ENCODE measurements at regions not wholly inside any gene's neighbourhood (a gene's known extent, or its start where the extent isn't known, plus 50 kb on each side); places are given as distances from the start of the nearest gene placed in this dataset.
"Not testable (repeated sequence)": the region's sequence is repeated elsewhere in the genome, so short reads cannot be mapped to it uniquely, and the experiment has no call there.

GRCh38 chr4:128688846-128689437, 120.6 kb upstream of the JADE1 start:
- DNase-seq (ENCODE audit: low spot score): no peak

- no peak for DNase-seq (ENCODE audit: low spot score)
Measured at GRCh38 chr4:128688033-128688721, 121.3 kb upstream of the JADE1 start.

GRCh38 chr4:128686810-128687209, 122.7 kb upstream of the JADE1 start:
- DNase-seq (ENCODE audit: low spot score): no peak

- DNase-seq (ENCODE audit: low spot score): no peak
Measured at GRCh38 chr4:128686032-128686465, 123.5 kb upstream of the JADE1 start.

- no peak for DNase-seq (ENCODE audit: low spot score)
Measured at GRCh38 chr4:128684016-128684415, 125.5 kb upstream of the JADE1 start.

GRCh38 chr4:128682942-128683666, 126.4 kb upstream of the JADE1 start:
- no peak for DNase-seq (ENCODE audit: low spot score)

GRCh38 chr4:128676095-128676494, 133.4 kb upstream of the JADE1 start:
- DNase-seq (ENCODE audit: low spot score): no peak

- DNase-seq (ENCODE audit: low spot score): no peak
Measured at GRCh38 chr4:128675083-128675482, 134.4 kb upstream of the JADE1 start.

GRCh38 chr4:128673159-128673558, 136.3 kb upstream of the JADE1 start:
- not testable (repeated sequence) for DNase-seq (ENCODE audit: low spot score)

- not testable (repeated sequence) for DNase-seq (ENCODE audit: low spot score)
Measured at GRCh38 chr4:128672596-128672995, 136.9 kb upstream of the JADE1 start.

- no peak for DNase-seq (ENCODE audit: low spot score)
Measured at GRCh38 chr4:128670513-128670912, 139.0 kb upstream of the JADE1 start.

- DNase-seq (ENCODE audit: low spot score): no peak
Measured at GRCh38 chr4:128668566-128668965, 140.9 kb upstream of the JADE1 start.

- no peak for DNase-seq (ENCODE audit: low spot score)
Measured at GRCh38 chr4:128665514-128665913, 144.0 kb upstream of the JADE1 start.

GRCh38 chr4:128663325-128663724, 146.2 kb upstream of the JADE1 start:
- DNase-seq (ENCODE audit: low spot score): no peak

GRCh38 chr4:128661479-128661878, 148.0 kb upstream of the JADE1 start:
- no peak for DNase-seq (ENCODE audit: low spot score)

GRCh38 chr4:128660361-128661215, 148.9 kb upstream of the JADE1 start:
- peak; percentile 19 for DNase-seq (ENCODE audit: low spot score)

- DNase-seq (ENCODE audit: low spot score): no peak
Measured at GRCh38 chr4:128658214-128658631, 151.3 kb upstream of the JADE1 start.

- DNase-seq (ENCODE audit: low spot score): no peak
Measured at GRCh38 chr4:128657638-128658037, 151.9 kb upstream of the JADE1 start.

GRCh38 chr4:128654465-128654864, 155.0 kb upstream of the JADE1 start:
- DNase-seq (ENCODE audit: low spot score): no peak

GRCh38 chr4:128653527-128654444, 155.7 kb upstream of the JADE1 start:
- DNase-seq (ENCODE audit: low spot score): no peak

GRCh38 chr4:128649575-128650205, 159.8 kb upstream of the JADE1 start:
- DNase-seq (ENCODE audit: low spot score): no peak
